GM10266 (cell line): ENCODE measurements at regions not wholly inside any gene's neighbourhood (a gene's known extent, or its start where the extent isn't known, plus 50 kb on each side); places are given as distances from the start of the nearest gene placed in this dataset.

ENCODE experiments used
- DNase-seq: peaks from one replicate; pipeline ENCODE4 v3.0.0; 2012; ENCODE audit errors: extremely low spot score
- CTCF ChIP-seq: IDR thresholded peaks from 2 replicates; pipeline ENCODE4 v1.5.1; 2012; ENCODE audit warnings: mild to moderate bottlenecking, low read depth; ENCODE audit not compliant: control insufficient read depth, insufficient read depth; ENCODE audit errors: missing control alignments

GRCh38 chr2:595141-595815 lies 81.9 kb downstream of the TMEM18 start:
- no peak for DNase-seq
- TF ChIP-seq CTCF = no peak

DNA sequence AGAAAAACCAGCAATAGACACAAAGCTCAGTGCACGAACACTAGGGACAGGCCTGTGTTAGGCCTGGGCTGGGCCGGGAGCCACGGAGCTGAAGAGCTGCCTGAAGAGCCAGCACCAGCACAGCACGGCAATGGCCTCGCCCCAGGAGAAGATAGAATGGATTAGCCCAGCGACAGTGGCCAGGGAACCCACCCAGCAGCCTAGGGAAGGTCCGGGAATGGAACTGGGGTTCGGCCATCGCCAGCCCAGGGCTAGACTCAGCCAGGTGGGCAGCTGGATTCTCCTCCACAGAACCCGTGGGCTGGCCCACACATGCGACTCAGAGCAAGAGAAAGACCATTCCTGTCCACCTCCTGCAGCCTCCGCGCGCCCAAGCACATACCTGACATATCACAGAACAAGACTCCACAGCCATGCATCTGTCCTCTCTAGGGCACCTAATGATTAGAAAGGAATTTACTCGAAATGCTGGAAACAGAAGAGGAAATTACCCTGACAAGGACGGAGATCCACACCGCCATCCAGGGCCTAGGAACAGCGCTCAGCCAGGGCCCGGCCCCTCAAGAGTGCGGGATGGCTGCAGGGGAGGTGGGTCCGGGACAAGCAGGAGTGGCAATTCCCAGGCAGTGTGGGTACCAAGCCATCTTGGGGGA lies 82.8 kb downstream of the TMEM18 start:
- no peak for DNase-seq
- TF ChIP-seq CTCF = no peak

DNA sequence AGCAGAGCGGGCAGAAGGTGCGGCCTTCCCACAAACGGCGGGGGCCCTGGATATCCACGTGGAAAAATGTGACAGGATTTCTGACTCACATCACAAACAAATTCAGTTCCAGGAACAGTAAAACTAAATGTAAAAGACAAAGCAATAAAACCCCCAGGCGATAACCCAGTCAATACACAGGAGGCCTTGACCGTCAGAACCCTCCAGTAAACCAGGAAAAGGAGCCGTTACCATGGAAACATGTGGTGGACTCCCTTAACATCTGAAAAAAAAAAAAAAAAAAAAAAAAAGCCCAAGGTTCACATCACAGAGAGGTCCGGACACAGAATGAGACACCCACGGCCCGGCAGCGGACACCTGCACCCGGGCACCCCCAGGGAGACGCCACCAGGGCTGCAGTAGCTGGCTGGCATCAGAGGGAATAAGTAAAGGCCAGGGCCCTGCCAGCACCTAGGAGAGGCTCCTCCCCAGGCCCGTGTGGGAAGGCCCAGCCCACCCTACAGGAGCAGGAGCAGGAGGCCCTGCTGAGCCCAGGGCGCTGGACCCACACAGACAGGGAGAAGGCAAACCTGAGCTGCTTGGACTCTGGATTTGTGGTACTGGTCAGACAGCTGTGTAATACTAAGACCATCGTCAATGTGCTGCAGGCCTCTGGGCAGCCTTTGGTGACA lies 83.7 kb downstream of the TMEM18 start:
- no peak for TF ChIP-seq CTCF

GRCh38 chr2:592737-593136 lies 84.5 kb downstream of the TMEM18 start:
- no peak for TF ChIP-seq CTCF
- no peak for DNase-seq

More for the DNA sequence above, 83.7 kb downstream of the TMEM18 start:
- no peak for DNase-seq

- TF ChIP-seq CTCF = no peak
- DNase-seq = no peak
Measured at GRCh38 chr2:590214-591175, 86.7 kb downstream of the TMEM18 start.

GRCh38 chr2:589281-590130 lies 87.7 kb downstream of the TMEM18 start:
- no peak for TF ChIP-seq CTCF
- DNase-seq = no peak
